CD14-positive monocyte (primary cell): ENCODE measurements at regions not wholly inside any gene's neighbourhood (a gene's known extent, or its start where the extent isn't known, plus 50 kb on each side); places are given as distances from the start of the nearest gene placed in this dataset.

Source experiments
- DNase-seq, 3 donors: peaks; one replicate each; pipeline ENCODE4 v3.0.0-alpha.2; 2011 to 2022
- H2AFZ ChIP-seq: 2 replicates; pipeline ENCODE4 v1.6.0; 2012; ENCODE audit warnings: mild to moderate bottlenecking, low read depth, low read length, inconsistent platforms; ENCODE audit not compliant: insufficient read depth, poor library complexity, severe bottlenecking
- H3K27ac ChIP-seq, 2 donors: 1 replicate in 1 of 2; 2 replicates in 1 of 2; pipeline ENCODE4 v1.5.1; 2012 to 2013; ENCODE audit warnings: low read length in 2 of 2, control low read depth in 1 of 2, inconsistent platforms in 1 of 2, low read depth in 1 of 2, mild to moderate bottlenecking in 1 of 2
- H3K27me3 ChIP-seq, 2 donors: one replicate each; pipeline versions ENCODE4 v1.6.0 to v1.6.1; 2011 to 2013; ENCODE audit warnings: low read length in 2 of 2; ENCODE audit not compliant: control insufficient read depth in 2 of 2, insufficient read depth in 2 of 2
- H3K36me3 ChIP-seq, 2 donors: replicated peaks in 1 of 2; 1 replicate in 1 of 2; 2 replicates in 1 of 2; pipeline versions ENCODE4 v1.5.1 to v1.6.1; 2012 to 2013; ENCODE audit warnings: low read length in 2 of 2, control low read depth in 1 of 2, inconsistent platforms in 1 of 2, mild to moderate bottlenecking in 1 of 2; ENCODE audit not compliant: insufficient read depth in 2 of 2, control insufficient read depth in 1 of 2
- H3K4me1 ChIP-seq, 2 donors: 1 replicate in 1 of 2; 2 replicates in 1 of 2; pipeline versions ENCODE4 v1.5.1 to v1.6.1; 2012 to 2013; ENCODE audit warnings: low read length in 2 of 2, control low read depth in 1 of 2, inconsistent platforms in 1 of 2, mild to moderate bottlenecking in 1 of 2, moderate library complexity in 1 of 2; ENCODE audit not compliant: insufficient read depth in 2 of 2, control insufficient read depth in 1 of 2
- H3K4me2 ChIP-seq: replicated peaks from 2 replicates; pipeline ENCODE3; 2012; ENCODE audit warnings: low read length, moderate library complexity, mild to moderate bottlenecking; ENCODE audit not compliant: poor library complexity, severe bottlenecking; ENCODE audit errors: extremely low read depth
- H3K4me3 ChIP-seq, 3 experiments: fragments of 200-600 bp in 1 of 3; sonication (generic) in 1 of 3; replicated peaks in 1 of 3; 1 replicate in 2 of 3; 2 replicates in 1 of 3; pipeline ENCODE4 v1.5.1; 2011 to 2013; ENCODE audit warnings: low read length in 3 of 3, mild to moderate bottlenecking in 3 of 3, control low read depth in 2 of 3, low read depth in 2 of 3, inconsistent platforms in 1 of 3, moderate library complexity in 1 of 3
- H3K79me2 ChIP-seq: 2 replicates; pipeline ENCODE4 v1.6.0; 2012; ENCODE audit warnings: mild to moderate bottlenecking, control low read depth, inconsistent platforms, low read length, moderate library complexity; ENCODE audit not compliant: insufficient read depth
- H3K9ac ChIP-seq: 2 replicates; pipeline ENCODE4 v1.6.0; 2017; ENCODE audit warnings: low read length, mild to moderate bottlenecking; ENCODE audit not compliant: insufficient read depth, poor library complexity, severe bottlenecking
- H3K9me3 ChIP-seq, 2 donors: replicated peaks in 1 of 2; 1 replicate in 1 of 2; 2 replicates in 1 of 2; pipeline versions ENCODE4 v1.5.1 to v1.6.1; 2012 to 2013; ENCODE audit warnings: low read length in 2 of 2, control low read depth in 1 of 2; ENCODE audit not compliant: control insufficient read depth in 1 of 2, insufficient read depth in 1 of 2
- H4K20me1 ChIP-seq: 2 replicates; pipeline ENCODE4 v1.6.0; 2012; ENCODE audit warnings: mild to moderate bottlenecking, low read length, control low read depth, moderate library complexity; ENCODE audit not compliant: insufficient read depth
- H3K27ac Mint-ChIP-seq, 7 donors: one replicate each; pipeline ENCODE4 v1.8.0; 2020; ENCODE audit warnings: mild to moderate bottlenecking in 7 of 7, mixed read lengths in 7 of 7, moderate library complexity in 6 of 7, inconsistent platforms in 2 of 7
- H3K27me3 Mint-ChIP-seq, 3 donors: one replicate each; pipeline ENCODE4 v1.8.0; 2021 to 2022; ENCODE audit warnings: low read depth in 3 of 3, mild to moderate bottlenecking in 3 of 3, mixed read lengths in 3 of 3, moderate library complexity in 3 of 3, inconsistent platforms in 1 of 3
- H3K36me3 Mint-ChIP-seq, 2 donors: one replicate each; pipeline ENCODE4 v1.8.0; 2020; ENCODE audit warnings: mixed read lengths in 2 of 2, inconsistent platforms in 1 of 2, mild to moderate bottlenecking in 1 of 2
- H3K4me1 Mint-ChIP-seq: one replicate; pipeline ENCODE4 v1.8.0; 2020; ENCODE audit warnings: mild to moderate bottlenecking, mixed read lengths
- H3K4me3 Mint-ChIP-seq, 2 donors: one replicate each; pipeline ENCODE4 v1.8.0; 2020; ENCODE audit warnings: mild to moderate bottlenecking in 2 of 2, mixed read lengths in 2 of 2, moderate library complexity in 1 of 2
- H3K9me3 Mint-ChIP-seq, 7 donors: one replicate each; pipeline ENCODE4 v1.8.0; 2020 to 2022; ENCODE audit warnings: mixed read lengths in 7 of 7, mild to moderate bottlenecking in 6 of 7, moderate library complexity in 6 of 7, inconsistent platforms in 2 of 7
- CTCF ChIP-seq: fragments of 200-600 bp; IDR thresholded peaks from one replicate; pipeline ENCODE4 v1.8.0; 2022; ENCODE audit warnings: antibody characterized with exemption, mild to moderate bottlenecking
- WGBS: methylation state at CpG from one replicate; pipeline ENCODE4 v1.1.5; 2013; ENCODE audit warnings: missing lambda C conversion rate; ENCODE audit not compliant: insufficient coverage; 5-methylcytosine and 5-hydroxymethylcytosine counted together
- intact Hi-C, 2 donors: fragments of 100-400 bp; cut with micrococcal nuclease; formaldehyde crosslinking; loops; one replicate each; pipeline versions ENCODE4 v1.15.0 to v1.15.1; 2023

GRCh38 chr12:65585648-65586602 is 238.4 kb upstream of the HMGA2 start:
- Histone ChIP-seq H3K9ac (no peak overlapping the region), H3K36me3 (no peaks in the 10 kb centered on the region), H3K27ac (no peak overlapping the region), H3K4me3 (no peak overlapping the region), H3K9me3 (no peaks in the 10 kb centered on the region), H3K4me2 (no peak overlapping the region), H3K27me3 (no peaks in the 10 kb centered on the region), H3K4me1 (no peaks in the 10 kb centered on the region), H2AFZ (no peak overlapping the region), H4K20me1 (no peaks in the 10 kb centered on the region), H3K79me2 (no peaks in the 10 kb centered on the region)
- peaks cover 0 to 2% (median 2%) of the 10 kb centered on the region in 3 donors for H3K27me3 Mint-ChIP-seq
- H3K9me3 Mint-ChIP-seq, result peaks cover 0 to 3% (median 0%) of the 10 kb centered on the region in 7 donors
- H3K4me1 Mint-ChIP-seq, result no peaks in the 10 kb centered on the region
- WGBS, result 40% methylated on average over 2 of the region's 3 CpGs
- TF ChIP-seq CTCF, result no peak
- intact Hi-C loops, result no loop called here
- no peak for DNase-seq
- no peaks in the 10 kb centered on the region for H3K36me3 Mint-ChIP-seq
- H3K4me3 Mint-ChIP-seq, result no peak overlapping the region
- no peak overlapping the region for H3K27ac Mint-ChIP-seq

DNA sequence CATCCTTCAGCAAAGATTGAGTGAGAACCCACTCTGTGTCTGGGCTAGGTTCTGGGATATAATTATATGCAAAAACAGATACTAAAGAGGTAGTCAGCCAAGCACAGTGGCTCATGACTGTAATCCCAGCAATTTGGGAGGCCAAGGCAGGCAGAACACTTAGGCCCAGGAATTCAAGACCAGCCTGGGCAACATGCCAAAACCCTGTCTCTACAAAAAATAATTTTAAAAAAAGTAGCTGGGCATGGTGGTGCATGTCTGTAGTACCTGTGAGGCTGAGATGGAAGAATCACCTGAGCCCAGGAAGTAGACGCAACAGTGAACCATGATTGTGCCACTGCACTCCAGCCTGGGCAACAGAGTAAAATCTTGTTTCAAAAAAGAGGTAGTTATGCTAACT is 237.5 kb upstream of the HMGA2 start:
- no peak overlapping the region for H2AFZ ChIP-seq
- TF ChIP-seq CTCF, result no peak
- H3K4me1 ChIP-seq, result no peaks in the 10 kb centered on the region
- H3K27me3 ChIP-seq, result no peaks in the 10 kb centered on the region
- H3K27me3 Mint-ChIP-seq, result peaks cover 0 to 2% (median 2%) of the 10 kb centered on the region in 3 donors
- no peak overlapping the region for H3K4me3 Mint-ChIP-seq
- H3K4me1 Mint-ChIP-seq, result no peaks in the 10 kb centered on the region
- no peak overlapping the region for H3K4me3 ChIP-seq
- no peak overlapping the region for H3K9ac ChIP-seq
- WGBS, result no CpG with 5 or more reads among the region's 1 CpG
- no peak for DNase-seq
- no peak overlapping the region for H3K27ac Mint-ChIP-seq
- no peaks in the 10 kb centered on the region for H3K9me3 ChIP-seq
- no peaks in the 10 kb centered on the region for H3K36me3 Mint-ChIP-seq
- H3K27ac ChIP-seq, result no peak overlapping the region
- H3K4me2 ChIP-seq, result no peak overlapping the region
- no peaks in the 10 kb centered on the region for H3K79me2 ChIP-seq
- no peaks in the 10 kb centered on the region for H4K20me1 ChIP-seq
- intact Hi-C loops, result no loop called here
- peaks cover 0 to 2% (median 0%) of the 10 kb centered on the region in 7 donors for H3K9me3 Mint-ChIP-seq
- H3K36me3 ChIP-seq, result no peaks in the 10 kb centered on the region
